DMS 273 treated with DMSO at 0.1 percent for 48 hours (cell line): ENCODE measurements at regions not wholly inside any gene's neighbourhood (a gene's known extent, or its start where the extent isn't known, plus 50 kb on each side); places are given as distances from the start of the nearest gene placed in this dataset.
"Not testable (repeated sequence)": the region's sequence is repeated elsewhere in the genome, so short reads cannot be mapped to it uniquely, and the experiment has no call there.

Experiments used
- DNase-seq: peaks from one replicate; lab custom pipeline; 2025; lab: John Stamatoyannopoulos, UW

DNA sequence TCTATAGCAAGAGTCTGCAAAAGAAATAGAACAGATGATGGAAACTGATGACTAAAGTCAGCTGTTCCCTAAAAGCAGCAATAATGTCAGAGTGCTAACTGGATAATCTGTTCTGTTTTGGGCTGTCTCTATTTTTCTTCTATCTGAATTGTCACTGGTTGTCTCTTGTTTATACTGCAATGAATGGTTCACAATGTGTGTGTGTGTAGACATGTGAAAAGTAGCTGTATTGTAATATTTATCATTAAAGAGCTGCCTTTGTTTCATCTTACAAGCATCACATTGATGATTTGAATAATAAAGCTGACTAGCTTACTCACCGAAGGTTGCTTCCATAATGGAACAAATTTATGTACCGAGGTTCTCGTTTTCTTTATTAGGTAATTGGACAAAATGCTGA lies 456.0 kb upstream of the ZEB2 start:
- no peak for DNase-seq

DNA sequence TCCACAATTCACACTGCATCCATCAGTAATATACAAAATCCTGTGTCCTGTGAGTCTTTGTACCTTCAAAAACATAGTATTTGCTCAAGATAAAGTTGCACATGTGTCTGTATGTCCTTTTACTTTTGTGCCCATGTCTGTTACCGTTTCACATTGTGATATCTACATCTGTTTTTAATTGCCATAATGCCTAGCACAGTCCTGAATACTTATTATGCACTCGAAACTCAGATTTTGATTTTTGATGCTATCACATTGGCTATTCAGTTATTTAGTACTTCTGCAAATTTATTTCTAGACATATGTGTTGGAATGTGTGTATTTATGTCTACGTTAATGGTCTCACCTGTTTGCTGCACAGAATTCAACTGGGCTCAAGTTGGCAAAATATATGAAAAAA lies 452.8 kb upstream of the ZEB2 start:
- DNase-seq = no peak

DNA sequence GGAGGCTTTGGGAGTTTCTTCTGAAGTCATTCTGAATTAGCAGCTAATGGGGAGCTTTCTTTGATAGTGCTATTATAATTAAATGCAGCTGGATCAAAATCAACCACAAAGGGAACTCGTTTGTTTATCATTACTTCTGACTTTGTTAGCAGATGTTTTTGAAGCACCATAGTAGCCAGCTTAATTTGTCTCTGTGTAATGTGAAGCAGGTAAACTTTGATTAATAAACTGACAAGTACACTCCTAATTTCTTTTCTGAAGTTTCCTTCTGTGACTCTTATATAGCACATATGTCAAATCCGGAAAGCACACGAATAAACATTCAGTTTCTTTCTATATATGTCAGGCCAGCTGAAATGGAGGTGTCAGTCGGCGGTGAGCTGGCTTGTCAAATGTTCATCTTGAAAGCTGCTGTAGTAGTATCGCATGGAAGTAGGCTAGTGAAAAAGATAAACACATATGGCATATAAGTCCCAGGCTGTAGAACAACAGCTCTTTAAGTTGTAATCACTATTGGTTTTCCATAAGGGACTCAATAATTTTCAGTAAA lies 451.9 kb upstream of the ZEB2 start:
- no peak for DNase-seq

DNA sequence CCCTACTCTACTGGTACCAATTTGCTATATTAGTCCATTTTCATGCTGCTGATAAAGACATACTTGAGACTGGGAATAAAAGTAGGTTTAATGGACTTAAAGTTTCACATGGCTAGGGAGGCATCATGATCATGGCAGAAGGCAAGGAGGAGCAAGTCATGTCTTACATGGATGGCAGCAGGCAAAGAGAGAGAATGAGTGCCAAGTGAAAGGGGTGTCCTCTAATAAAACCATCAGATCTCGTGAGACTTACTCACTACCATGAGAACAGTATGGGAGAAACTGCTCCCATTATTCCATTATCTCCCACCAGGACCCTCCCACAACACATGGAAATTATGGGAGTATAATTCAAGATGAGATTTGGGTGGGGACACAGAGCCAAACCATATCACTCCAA lies 450.5 kb upstream of the ZEB2 start:
- not testable (repeated sequence) for DNase-seq

DNA sequence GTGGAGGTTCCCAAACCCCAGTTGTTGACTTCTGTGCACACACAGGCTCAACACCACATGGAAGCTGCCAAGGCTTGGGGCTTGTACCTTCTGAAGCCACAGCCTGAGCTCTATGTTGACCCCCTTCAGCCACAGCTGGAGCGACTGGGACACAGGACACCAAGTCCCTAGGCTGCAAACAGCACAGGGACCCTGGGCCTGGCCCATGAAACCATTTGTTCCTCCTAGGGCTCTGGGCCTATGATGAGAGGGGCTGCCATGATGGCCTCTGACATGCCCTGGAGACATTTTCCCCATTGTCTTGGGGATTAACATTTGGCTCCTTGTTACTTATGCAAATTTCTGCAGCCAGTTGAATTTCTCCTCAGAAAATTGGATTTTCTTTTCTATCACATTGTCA lies 449.6 kb upstream of the ZEB2 start:
- DNase-seq = not testable (repeated sequence)

DNA sequence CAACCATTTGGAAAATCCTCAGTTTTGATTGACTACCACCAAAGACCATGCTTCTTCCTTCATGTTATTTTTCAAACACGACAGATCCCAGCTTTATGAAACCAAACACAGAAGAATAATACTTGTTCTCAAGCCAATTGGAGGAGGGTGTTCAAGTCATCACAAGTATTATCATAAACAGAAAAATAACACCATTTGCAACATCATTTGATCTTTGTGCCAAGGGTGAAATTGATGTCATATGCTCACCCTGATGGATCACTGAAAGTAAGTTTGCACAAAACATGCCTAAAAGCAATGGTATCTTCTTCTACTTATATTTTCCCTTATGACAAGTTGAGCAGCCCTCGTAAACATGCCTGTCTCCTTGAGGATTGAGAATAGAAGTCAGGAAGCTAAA lies 448.0 kb upstream of the ZEB2 start:
- no peak for DNase-seq

DNA sequence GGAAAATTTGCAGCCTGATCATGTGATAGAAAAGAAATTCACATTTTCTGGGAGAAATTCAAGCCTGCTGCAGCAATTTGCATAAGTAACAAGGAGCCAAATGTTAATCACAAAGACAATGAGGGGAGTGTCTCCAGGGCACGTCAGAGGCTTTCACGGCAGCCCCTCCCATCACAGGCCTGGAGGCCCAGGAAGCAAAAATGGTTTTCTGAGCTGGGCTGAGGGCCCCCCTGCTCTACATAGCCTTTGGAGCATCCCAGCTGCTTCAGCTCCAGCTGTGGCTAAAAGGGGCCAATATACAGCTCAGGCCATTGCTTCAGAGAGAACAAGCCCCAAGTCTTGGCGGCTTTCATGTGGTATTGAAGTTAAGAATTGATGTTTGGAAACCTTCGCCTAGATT lies 445.3 kb upstream of the ZEB2 start:
- no peak for DNase-seq

DNA sequence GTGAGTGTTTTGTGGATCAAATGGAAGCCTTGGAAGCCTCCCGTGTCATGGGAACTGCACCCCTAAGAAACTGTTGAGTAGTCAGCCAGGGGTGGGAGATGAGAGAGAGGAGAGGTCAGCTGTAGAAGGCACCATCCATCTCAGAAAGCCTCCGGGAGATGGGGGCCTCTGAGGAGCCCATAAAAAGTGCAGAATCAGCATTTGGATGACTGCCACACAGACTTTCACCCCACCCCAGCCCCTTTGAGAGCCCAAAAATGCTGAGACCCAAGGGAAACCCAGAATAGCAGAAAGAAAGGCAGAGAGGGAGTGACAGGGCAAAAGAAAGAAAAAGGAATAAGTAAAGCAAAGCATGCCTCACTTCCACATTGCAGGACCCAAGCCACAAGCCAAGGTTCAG lies 443.1 kb upstream of the ZEB2 start:
- DNase-seq = no peak

DNA sequence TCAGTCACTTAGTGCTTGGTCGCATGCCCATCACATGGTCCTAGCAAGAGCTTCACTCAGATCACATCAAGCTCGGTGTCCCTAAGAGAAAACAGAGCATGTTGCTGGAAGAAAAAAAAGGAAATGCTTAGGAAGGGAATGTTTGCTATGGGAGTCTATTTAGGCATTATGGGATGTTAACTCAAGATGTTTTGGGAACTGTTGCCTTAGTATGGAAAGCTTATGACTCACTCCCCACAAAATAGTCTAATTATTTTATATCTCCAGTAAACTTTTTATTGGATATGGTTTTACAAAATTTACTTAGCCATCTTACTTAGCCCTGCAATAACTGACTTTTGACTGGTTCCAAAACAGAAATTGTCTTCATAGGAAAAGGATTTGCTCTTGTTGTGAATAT lies 439.5 kb upstream of the ZEB2 start:
- DNase-seq = no peak

DNA sequence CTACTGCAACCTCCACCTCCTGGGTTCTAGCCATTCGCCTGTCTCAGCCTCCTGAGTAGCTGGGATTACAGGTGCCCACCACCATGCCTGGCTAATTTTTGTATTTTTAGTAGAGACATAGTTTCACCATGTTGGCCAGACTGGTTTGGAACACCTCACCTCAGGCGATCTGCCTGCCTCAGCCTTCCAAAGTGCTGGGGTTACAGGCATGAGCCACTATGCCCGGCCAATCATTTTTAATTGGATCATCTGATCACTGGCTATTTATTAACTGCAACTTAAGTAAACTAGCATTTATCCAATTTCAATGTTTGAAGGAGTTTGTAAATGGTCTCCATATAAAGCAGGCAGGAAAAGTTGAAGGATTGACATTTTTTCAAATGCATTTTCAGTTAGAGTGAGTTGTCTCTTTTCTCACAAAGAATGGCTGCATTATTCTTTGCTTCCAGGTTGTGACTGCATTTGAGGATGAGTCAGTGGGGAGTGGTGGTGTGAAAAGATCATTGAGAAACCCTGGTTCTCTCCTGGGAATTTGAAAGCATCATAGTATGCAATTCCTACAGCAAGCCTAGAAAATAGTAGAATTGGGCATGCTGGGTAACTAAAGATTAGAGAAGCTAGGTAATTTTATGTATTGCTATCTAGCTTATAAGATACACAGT lies 431.1 kb upstream of the ZEB2 start:
- DNase-seq = no peak

DNA sequence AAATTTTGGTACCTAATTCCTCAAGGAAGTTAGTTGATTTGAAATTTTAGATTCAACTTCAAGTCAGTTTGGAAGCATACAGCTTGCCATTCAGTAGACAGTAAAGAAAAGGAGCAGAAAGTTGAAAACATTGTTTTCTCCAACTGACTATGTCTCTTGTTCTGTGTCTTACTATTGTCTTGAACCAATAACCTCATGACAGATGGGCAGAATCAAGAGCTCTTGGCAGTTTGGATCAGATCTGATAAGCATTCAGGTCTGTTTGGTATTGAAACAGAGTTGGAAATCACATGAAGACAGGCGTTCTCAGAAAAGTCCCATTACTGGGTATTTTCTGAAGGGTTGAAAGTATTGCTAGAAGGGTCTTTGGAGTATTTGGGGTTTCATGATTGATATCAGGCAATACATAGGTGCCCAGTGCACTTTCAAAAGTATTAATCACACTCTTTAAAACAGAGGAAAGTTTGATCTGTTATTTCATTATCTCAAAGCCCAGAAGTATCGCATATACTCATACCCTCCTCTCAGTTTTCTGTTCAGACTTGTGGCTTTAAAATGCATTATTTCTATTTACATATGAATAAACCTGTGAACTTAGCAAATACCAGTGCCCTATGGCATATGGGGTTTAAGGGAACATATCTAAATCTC lies 428.4 kb upstream of the ZEB2 start:
- DNase-seq = peak; percentile 36

DNA sequence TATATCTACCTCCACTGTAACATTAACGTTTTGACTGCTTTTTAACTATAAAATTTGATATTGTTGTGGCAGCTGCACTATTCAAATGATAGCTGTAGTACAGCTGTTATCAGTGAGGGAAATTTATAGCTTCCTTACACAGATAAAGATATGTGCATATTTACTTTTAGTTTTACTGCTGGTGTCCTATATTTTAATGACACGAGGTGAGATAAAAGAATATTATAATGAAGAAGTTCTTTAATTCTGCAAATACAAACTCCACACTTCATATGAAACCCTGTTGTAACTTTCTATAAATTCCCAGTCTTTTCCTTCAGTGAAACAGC lies 427.8 kb upstream of the ZEB2 start:
- DNase-seq = no peak

DNA sequence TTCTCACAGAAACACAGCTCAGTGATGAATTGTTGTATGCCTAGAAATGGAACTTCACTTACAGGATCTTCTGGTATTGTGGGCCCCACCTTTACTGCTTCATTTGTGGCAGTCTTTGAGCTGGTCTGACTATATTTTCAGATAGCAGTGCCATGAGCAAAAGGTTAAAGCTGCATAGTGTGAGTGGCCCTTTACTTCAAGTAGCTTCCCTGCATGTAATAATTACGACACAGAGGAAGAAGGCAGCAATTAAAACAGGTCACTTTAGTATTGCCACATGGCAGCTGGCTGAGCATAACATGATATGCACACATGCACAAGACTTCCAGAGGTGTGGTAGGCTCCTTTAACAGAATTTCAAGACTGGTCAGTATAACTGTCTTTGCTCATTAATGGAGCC lies 426.3 kb upstream of the ZEB2 start:
- DNase-seq = no peak

DNA sequence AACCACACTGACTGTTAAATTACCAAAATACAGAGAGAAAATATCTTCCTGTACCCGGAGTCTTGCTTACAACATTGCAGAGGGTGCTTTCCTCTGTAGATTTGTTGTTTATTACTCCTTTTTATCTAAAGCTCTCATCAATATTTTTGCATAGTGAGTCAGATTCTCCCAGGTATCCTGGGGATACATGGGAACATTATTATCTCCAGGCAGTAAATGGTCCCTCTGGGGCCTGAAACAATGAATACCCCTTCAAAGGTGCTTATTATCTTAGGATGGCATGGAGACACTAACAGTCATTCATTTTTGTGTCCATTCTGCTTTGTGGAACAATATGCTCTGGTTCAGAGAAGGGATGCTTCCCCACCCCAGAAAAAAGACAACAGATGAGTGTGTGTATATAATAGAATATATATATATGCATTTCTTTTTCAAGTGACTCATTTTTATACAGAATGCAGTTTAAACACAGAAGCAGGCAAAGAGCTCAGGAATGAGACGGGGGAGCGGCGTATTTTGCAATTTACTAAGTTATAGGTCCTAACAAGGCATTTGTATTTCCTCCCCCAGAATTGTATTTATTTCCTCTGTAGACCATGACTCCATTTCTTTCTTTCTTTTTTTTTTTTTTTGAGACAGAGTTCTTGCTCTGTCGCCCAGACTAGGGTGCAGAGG lies 424.8 kb upstream of the ZEB2 start:
- DNase-seq = no peak

DNA sequence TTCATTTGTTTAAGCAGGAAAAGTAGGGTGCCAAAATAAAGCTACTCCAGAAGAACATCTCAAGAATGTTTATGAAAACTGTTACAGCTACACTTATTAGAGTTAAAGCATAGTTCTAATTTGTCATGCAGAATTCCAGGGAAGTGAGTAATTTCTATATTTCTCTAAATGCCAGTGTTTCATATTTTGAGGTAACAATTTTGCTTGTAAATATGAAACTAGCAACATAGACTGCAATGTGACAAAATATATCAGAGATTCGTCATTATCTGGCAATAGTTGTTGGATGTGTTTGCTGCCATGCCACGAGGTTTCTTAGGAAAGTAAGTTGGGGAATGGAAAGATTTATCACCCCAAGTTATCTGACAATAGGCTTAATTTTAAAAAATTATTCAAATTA lies 424.1 kb upstream of the ZEB2 start:
- DNase-seq = no peak

DNA sequence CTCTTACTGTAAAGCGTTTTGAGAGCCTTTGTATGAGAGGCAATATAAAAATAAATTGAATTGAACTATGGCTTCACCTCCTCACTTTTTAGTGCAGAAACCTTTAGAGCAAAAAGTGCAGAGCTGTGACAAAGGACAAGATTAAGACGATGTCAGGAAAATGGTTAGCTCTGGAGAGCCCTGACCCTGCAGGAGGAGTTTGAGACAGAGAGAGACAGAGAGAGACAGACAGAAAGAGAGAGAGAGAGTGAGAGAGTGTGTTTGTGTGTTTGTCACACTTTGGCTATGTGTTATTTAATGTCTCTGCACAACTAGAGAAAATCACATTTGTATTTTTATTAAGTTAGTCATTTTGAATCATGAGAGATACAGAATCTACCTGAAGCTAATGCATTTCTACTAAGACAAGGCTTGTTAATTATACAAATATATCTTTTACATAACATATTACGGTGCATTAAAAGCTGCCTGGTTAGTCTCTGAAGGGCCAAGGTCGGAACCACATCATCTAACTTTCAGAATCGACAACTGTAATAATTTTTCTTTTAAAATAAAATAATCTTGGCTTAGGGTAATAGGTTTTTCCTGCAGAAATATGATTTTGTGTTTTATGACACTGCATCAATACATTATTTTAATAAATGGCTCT lies 423.5 kb upstream of the ZEB2 start:
- no peak for DNase-seq

DNA sequence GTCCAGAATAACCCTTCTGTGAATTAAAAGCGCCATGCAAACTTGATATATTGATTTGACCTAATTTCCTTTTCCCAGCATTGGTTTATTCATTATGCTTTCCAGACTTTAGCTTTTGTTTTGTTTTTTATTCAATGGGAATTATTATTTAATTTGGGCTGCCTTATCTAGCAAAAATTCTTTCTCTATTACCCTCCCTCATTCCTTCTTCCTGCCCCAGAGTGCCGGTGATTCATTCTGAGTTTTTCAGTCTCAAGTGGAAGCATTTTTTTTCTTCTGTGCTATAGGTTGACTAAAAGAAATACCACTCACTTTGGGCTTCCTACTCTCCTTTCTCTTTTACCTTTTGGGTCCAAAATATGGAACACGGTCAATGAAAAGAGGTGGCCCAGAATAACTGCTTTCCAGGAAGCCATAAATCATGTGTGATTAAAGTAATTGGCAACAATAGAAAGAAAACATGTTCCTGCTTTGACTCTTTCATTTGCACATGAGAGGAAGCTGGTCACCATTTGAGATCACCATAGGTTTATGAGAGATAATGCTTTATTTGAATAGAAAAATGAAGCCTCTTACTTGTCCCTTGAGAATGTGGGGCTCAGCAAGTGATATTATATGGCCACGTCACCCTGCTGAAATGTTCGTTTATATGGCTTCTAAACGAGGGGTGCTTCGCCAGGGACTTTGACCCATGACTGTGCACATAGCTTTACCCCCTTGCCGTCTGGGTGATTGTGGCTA lies 422.8 kb upstream of the ZEB2 start:
- no peak for DNase-seq

DNA sequence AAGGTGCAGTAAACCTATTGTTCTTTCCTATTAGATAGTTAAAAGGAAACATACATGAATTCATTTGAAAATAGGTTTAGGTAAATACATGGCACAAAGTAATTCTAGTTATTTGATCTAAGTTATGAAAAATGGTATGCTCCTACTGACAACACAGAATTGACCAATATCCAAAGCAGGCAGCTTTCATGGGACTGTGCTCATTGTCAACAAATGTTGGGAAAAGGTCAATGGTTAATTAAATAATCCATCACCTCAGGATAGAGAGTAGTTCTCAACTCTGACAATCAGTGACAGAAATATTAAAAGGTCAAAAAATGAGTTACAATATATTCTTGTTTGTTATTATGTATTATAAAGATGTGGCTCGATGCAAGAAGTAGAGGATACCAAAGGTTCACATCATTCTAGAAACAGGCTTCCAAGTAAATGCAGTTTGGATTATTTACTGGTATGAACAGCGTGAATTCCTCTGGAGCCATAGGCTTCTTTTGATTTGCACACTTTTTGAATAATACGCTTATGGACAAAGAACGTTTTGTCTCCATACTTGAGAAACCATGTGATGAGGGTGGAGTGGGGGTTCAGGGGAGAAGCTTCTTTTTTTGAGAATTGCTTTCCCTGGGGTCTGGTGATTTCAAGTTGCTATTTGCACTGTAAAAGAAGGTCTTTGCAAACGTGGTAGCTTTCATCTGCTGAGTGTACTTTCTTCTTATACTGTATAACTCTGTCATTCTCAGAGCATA lies 422.0 kb upstream of the ZEB2 start:
- DNase-seq = no peak

DNA sequence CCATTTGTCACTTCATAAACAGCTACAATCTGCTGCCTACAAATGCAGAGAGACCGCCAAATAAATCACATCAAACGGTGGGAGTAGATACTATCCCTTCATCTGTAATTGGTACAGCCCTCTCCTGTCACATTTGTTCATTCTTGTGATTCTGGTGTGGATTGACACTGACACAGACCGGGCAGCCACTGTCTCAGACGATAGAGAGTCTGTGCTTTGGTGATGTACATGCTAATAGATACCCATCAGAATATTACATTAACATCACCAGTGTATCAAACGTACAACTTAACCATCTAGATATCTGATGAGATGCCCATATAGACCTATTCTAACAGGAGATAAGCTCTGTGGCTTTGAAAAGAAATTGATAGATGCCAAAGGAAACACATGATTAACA lies 419.7 kb upstream of the ZEB2 start:
- DNase-seq = no peak

DNA sequence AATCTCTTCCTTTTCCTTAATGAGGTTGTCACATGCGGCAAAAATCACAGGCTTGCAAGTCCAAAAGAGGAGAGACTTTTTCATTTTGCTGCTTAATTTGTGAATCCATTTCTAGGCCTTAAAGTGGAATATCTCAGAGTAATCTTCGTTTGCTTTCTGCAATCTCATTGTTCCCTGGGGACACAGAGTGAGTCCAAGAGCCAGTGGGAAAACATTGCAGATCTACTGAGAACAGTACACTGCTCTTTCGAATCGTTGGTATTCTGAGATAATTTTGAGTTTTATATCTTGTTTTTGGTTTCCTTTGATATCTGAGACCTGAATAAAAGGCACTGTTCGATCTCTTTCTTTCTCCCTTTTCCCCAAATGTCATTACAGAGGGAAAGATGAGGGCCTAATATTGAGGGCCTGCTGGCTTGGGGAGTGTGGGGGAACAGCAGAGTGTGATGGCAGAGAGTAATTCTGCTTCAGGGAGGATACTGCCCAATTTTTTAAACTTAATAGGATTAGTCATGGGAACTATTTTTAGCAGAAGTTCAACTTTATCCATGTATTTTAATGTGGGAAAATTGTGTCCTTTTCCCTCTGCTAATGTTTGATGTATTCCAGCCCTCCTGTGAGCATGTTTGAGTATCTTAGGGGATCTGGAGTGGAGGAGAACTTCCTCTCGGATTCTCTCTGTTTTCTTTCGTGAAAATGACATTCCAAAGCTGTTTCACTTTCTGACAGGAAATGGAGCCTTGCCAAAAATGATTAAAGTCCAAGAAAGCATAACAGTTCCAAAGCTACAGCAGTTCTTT lies 418.2 kb upstream of the ZEB2 start:
- DNase-seq = no peak

DNA sequence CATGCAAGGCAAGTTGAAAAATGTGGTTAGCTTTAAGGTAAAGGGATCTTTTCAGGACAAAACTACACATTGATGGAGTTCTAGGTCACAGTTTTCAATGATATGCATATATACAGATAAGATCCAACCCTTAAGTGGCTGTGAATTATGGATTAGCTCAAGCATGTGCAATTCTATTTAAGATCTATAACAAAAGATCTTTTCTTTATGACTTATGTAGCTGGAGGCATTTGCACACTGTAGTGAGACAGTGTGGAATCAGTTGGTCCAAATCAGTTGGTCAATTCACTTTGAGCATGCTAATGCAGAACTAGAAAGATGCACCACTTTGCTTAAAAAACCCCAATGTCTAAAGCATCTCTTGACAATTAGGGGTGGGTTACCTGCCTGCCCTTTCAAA lies 417.1 kb upstream of the ZEB2 start:
- DNase-seq = no peak
